ENCODE measurements at regions not wholly inside any gene's neighbourhood (a gene's known extent, or its start where the extent isn't known, plus 50 kb on each side); places are given as distances from the start of the nearest gene placed in this dataset.

GRCh38 chr18:8546677-8547076 is 62.6 kb upstream of the RAB12 start:
- intact Hi-C loops (cut with micrococcal nuclease), result no loop called here
- CTCF ChIA-PET, result no interaction called here
- POLR2A ChIA-PET, result no interaction called here
- ATAC-seq (ENCODE audit: low read depth) (no peak), DNase-seq (no peak)
- no peaks in the 10 kb centered on the region for H3K9me3 Mint-ChIP-seq
- H3K27ac Mint-ChIP-seq, result no peak overlapping the region
- no peak overlapping the region for H3K4me3 Mint-ChIP-seq
- no peaks in the 10 kb centered on the region for H3K4me1 Mint-ChIP-seq
- H3K27me3 Mint-ChIP-seq, result peaks cover 21% of the 10 kb centered on the region
- no peak for TF ChIP-seq CTCF (IDR thresholded peaks at IDR 0.05)
- no peaks in the 10 kb centered on the region for H3K36me3 Mint-ChIP-seq (ENCODE audit: low read depth)

- no peak for ATAC-seq (ENCODE audit: low read depth)
- H3K36me3 Mint-ChIP-seq (ENCODE audit: low read depth), result no peaks in the 10 kb centered on the region
These were observed 61.1 kb upstream of the RAB12 start for GRCh38 chr18:8548186-8548585.

GRCh38 chr18:8549254-8549757 is 59.9 kb upstream of the RAB12 start:
- CTCF ChIA-PET, result no interaction called here
- H3K4me3 Mint-ChIP-seq, result no peak overlapping the region
- POLR2A ChIA-PET, result no interaction called here
- H3K27ac Mint-ChIP-seq, result no peak overlapping the region
- ATAC-seq (ENCODE audit: low read depth) (no peak), DNase-seq (no peak)
- peaks cover 12% of the 10 kb centered on the region for H3K27me3 Mint-ChIP-seq
- H3K4me1 Mint-ChIP-seq, result no peaks in the 10 kb centered on the region
- no peaks in the 10 kb centered on the region for H3K9me3 Mint-ChIP-seq
- intact Hi-C loops (cut with micrococcal nuclease), result no loop called here
- no peak for TF ChIP-seq CTCF (IDR thresholded peaks at IDR 0.05)
- no peaks in the 10 kb centered on the region for H3K36me3 Mint-ChIP-seq (ENCODE audit: low read depth)

More at GRCh38 chr18:8548186-8548585, 61.1 kb upstream of the RAB12 start:
- no peak for TF ChIP-seq CTCF (IDR thresholded peaks at IDR 0.05)
- peaks cover 17% of the 10 kb centered on the region for H3K27me3 Mint-ChIP-seq
- POLR2A ChIA-PET, result no interaction called here
- no peaks in the 10 kb centered on the region for H3K4me1 Mint-ChIP-seq
- no peaks in the 10 kb centered on the region for H3K9me3 Mint-ChIP-seq
- no peak overlapping the region for H3K27ac Mint-ChIP-seq
- H3K4me3 Mint-ChIP-seq, result no peak overlapping the region
- intact Hi-C loops (cut with micrococcal nuclease), result no loop called here
- DNase-seq, result no peak
- CTCF ChIA-PET, result no interaction called here

- DNase-seq, result no peak
- peaks cover 9% of the 10 kb centered on the region for H3K27me3 Mint-ChIP-seq
- CTCF ChIA-PET, result no interaction called here
- no peak overlapping the region for H3K27ac Mint-ChIP-seq
- H3K4me1 Mint-ChIP-seq, result no peaks in the 10 kb centered on the region
- ATAC-seq (ENCODE audit: low read depth), result no peak
- intact Hi-C loops (cut with micrococcal nuclease), result no loop called here
- no peaks in the 10 kb centered on the region for H3K9me3 Mint-ChIP-seq
- no peak for TF ChIP-seq CTCF (IDR thresholded peaks at IDR 0.05)
- no peak overlapping the region for H3K4me3 Mint-ChIP-seq
- H3K36me3 Mint-ChIP-seq (ENCODE audit: low read depth), result no peaks in the 10 kb centered on the region
- POLR2A ChIA-PET, result no interaction called here
These were observed 57.1 kb upstream of the RAB12 start for GRCh38 chr18:8552151-8552550.

- DNase-seq (no peak), ATAC-seq (ENCODE audit: low read depth) (no peak)
- intact Hi-C loops (cut with micrococcal nuclease), result no loop called here
- H3K9me3 Mint-ChIP-seq, result no peaks in the 10 kb centered on the region
- no peak overlapping the region for H3K27ac Mint-ChIP-seq
- POLR2A ChIA-PET, result no interaction called here
- no peaks in the 10 kb centered on the region for H3K36me3 Mint-ChIP-seq (ENCODE audit: low read depth)
- no peak for TF ChIP-seq CTCF (IDR thresholded peaks at IDR 0.05)
- H3K4me3 Mint-ChIP-seq, result no peak overlapping the region
- CTCF ChIA-PET, result no interaction called here
- no peaks in the 10 kb centered on the region for H3K4me1 Mint-ChIP-seq
- peaks cover 11% of the 10 kb centered on the region for H3K27me3 Mint-ChIP-seq
These were observed 54.9 kb upstream of the RAB12 start for GRCh38 chr18:8554354-8554753.

Measured in activated B cell treated with CpG ODN at 0.5 μM for 24 hours (primary cell).